DOHH2 (cell line): ENCODE measurements at regions not wholly inside any gene's neighbourhood (a gene's known extent, or its start where the extent isn't known, plus 50 kb on each side); places are given as distances from the start of the nearest gene placed in this dataset.

ENCODE experiments used
- H3F3A ChIP-seq: fragments of 200-600 bp; sonication (generic), shearing (Covaris generic); 2 replicates; pipeline ENCODE4 v1.6.0; 2016; ENCODE audit warnings: antibody characterized with exemption, mild to moderate bottlenecking; ENCODE audit not compliant: control insufficient read depth, insufficient read depth
- H3K27ac ChIP-seq: fragments of 200-600 bp; sonication (generic); 2 replicates; pipeline ENCODE4 v1.5.1; 2014; ENCODE audit warnings: low read depth, mild to moderate bottlenecking, low read length, moderate library complexity
- H3K27me3 ChIP-seq: fragments of 200-600 bp; sonication (generic); 2 replicates; pipeline ENCODE4 v1.6.1; 2014; ENCODE audit warnings: mild to moderate bottlenecking, low read length, mixed read lengths; ENCODE audit not compliant: control insufficient read depth
- H3K36me3 ChIP-seq: fragments of 200-600 bp; sonication (generic); 2 replicates; pipeline ENCODE4 v1.6.1; 2014; ENCODE audit warnings: mild to moderate bottlenecking, low read length, moderate library complexity, mixed read lengths; ENCODE audit not compliant: control insufficient read depth
- H3K4me1 ChIP-seq: fragments of 200-600 bp; sonication (generic); 2 replicates; pipeline ENCODE4 v1.6.1; 2014; ENCODE audit warnings: mild to moderate bottlenecking, low read length, mixed read lengths; ENCODE audit not compliant: control insufficient read depth
- H3K4me2 ChIP-seq: fragments of 200-600 bp; sonication (generic); 2 replicates; pipeline ENCODE4 v1.6.0; 2014; ENCODE audit warnings: mild to moderate bottlenecking, low read length, moderate library complexity
- H3K4me3 ChIP-seq: fragments of 200-600 bp; sonication (generic); 2 replicates; pipeline ENCODE4 v1.5.1; 2014; ENCODE audit warnings: mild to moderate bottlenecking, low read length, mixed read lengths
- H3K79me2 ChIP-seq: fragments of 200-600 bp; sonication (generic); 2 replicates; pipeline ENCODE4 v1.6.1; 2014; ENCODE audit warnings: mild to moderate bottlenecking, low read length, mixed read lengths; ENCODE audit not compliant: control insufficient read depth
- H3K9me2 ChIP-seq: fragments of 200-600 bp; sonication (generic); replicated peaks from 2 replicates; pipeline ENCODE4 v1.6.1; 2014; ENCODE audit warnings: mild to moderate bottlenecking, low read length, mixed read lengths; ENCODE audit not compliant: control insufficient read depth
- H3K9me3 ChIP-seq: fragments of 200-600 bp; sonication (generic); 2 replicates; pipeline ENCODE4 v1.6.1; 2014; ENCODE audit warnings: antibody characterized with exemption, low read length, mixed read lengths; ENCODE audit not compliant: control insufficient read depth, insufficient read depth
- H4K20me1 ChIP-seq: fragments of 200-600 bp; sonication (generic); 2 replicates; pipeline ENCODE4 v1.6.0; 2014; ENCODE audit warnings: low read depth, mild to moderate bottlenecking, antibody characterized with exemption, low read length, moderate library complexity; ENCODE audit not compliant: control insufficient read depth, insufficient read depth
- CTCF ChIP-seq: fragments of 200-600 bp; sonication (generic); IDR thresholded peaks from one replicate; pipeline ENCODE4 v1.5.1; 2014; ENCODE audit warnings: antibody characterized with exemption, mild to moderate bottlenecking, low read depth, low read length; ENCODE audit not compliant: poor library complexity, severe bottlenecking
- EZH2phosphoT487 ChIP-seq: fragments of 200-600 bp; sonication (generic); IDR thresholded peaks from 2 replicates; pipeline ENCODE4 v1.6.1; 2017; ENCODE audit warnings: borderline replicate concordance, mild to moderate bottlenecking, antibody characterized with exemption, low read length, moderate library complexity, mixed read lengths

- no peaks in the 10 kb centered on the region for H3K9me2 ChIP-seq
- no peak for TF ChIP-seq EZH2phosphoT487
- TF ChIP-seq CTCF = no peak
- no peaks in the 10 kb centered on the region; the same call in 1 of the 2 replicates for H3K27me3 ChIP-seq
- H3K4me1 ChIP-seq = no peaks in the 10 kb centered on the region
- no peak overlapping the region for H3K27ac ChIP-seq
- no peak overlapping the region for H3K4me3 ChIP-seq
- no peaks in the 10 kb centered on the region for H3K79me2 ChIP-seq
- H3F3A ChIP-seq = no peaks in the 10 kb centered on the region
- no peaks in the 10 kb centered on the region for H3K36me3 ChIP-seq
- no peaks in the 10 kb centered on the region for H4K20me1 ChIP-seq
- H3K9me3 ChIP-seq = no peaks in the 10 kb centered on the region
- H3K4me2 ChIP-seq = no peak overlapping the region
Observed at GRCh38 chr1:62998845-62999649, 215.1 kb downstream of the ATG4C start.

- no peak overlapping the region for H3K27ac ChIP-seq
- H3F3A ChIP-seq = no peaks in the 10 kb centered on the region
- H3K9me2 ChIP-seq = no peaks in the 10 kb centered on the region
- no peaks in the 10 kb centered on the region for H3K4me1 ChIP-seq
- no peaks in the 10 kb centered on the region; the same call in 1 of the 2 replicates for H3K27me3 ChIP-seq
- H3K79me2 ChIP-seq = no peaks in the 10 kb centered on the region
- no peak overlapping the region for H3K4me2 ChIP-seq
- H3K9me3 ChIP-seq = no peaks in the 10 kb centered on the region
- no peaks in the 10 kb centered on the region for H3K36me3 ChIP-seq
- no peak for TF ChIP-seq EZH2phosphoT487
- no peak for TF ChIP-seq CTCF
- no peaks in the 10 kb centered on the region for H4K20me1 ChIP-seq
- no peak overlapping the region for H3K4me3 ChIP-seq
Observed at GRCh38 chr1:63000508-63000907, 216.6 kb downstream of the ATG4C start.

GRCh38 chr1:63004868-63005267 lies 220.9 kb downstream of the ATG4C start:
- H3F3A ChIP-seq = no peaks in the 10 kb centered on the region
- H3K27me3 ChIP-seq = no peaks in the 10 kb centered on the region
- no peak overlapping the region for H3K27ac ChIP-seq
- no peaks in the 10 kb centered on the region for H3K36me3 ChIP-seq
- no peak overlapping the region for H3K4me3 ChIP-seq
- H3K79me2 ChIP-seq = no peaks in the 10 kb centered on the region
- H3K9me3 ChIP-seq = no peaks in the 10 kb centered on the region
- H3K4me2 ChIP-seq = no peak overlapping the region
- H3K4me1 ChIP-seq = no peaks in the 10 kb centered on the region
- no peaks in the 10 kb centered on the region for H3K9me2 ChIP-seq
- H4K20me1 ChIP-seq = no peaks in the 10 kb centered on the region
- no peak for TF ChIP-seq CTCF
